SK-N-SH (cell line): ENCODE measurements at regions not wholly inside any gene's neighbourhood (a gene's known extent, or its start where the extent isn't known, plus 50 kb on each side); places are given as distances from the start of the nearest gene placed in this dataset.

Source experiments
- CTCF ChIA-PET: fragments of 300-600, 350-600 bp; formaldehyde crosslinking; extraction: SDS; loops from one replicate; lab custom pipeline; 2021; lab: Yijun Ruan, JAX
- POLR2A ChIA-PET: fragments of 350-600 bp; sonication (Branson Sonifier 250); formaldehyde crosslinking; extraction: SDS; loops from one replicate; lab custom pipeline; 2020; ENCODE audit warnings: antibody characterized with exemption, inconsistent platforms; lab: Yijun Ruan, JAX
- DNase-seq: peaks from one replicate; pipeline ENCODE4 v3.0.0; 2012
- H2AFZ ChIP-seq: fragments of 200-600 bp; sonication (generic); 2 replicates; pipeline ENCODE4 v1.8.1; 2016; ENCODE audit warnings: antibody characterized with exemption, mild to moderate bottlenecking, low read depth
- H3F3A ChIP-seq: fragments of 200-600 bp; sonication (generic); replicated peaks from 2 replicates; pipeline ENCODE3; 2016; ENCODE audit warnings: antibody characterized with exemption, mild to moderate bottlenecking; ENCODE audit not compliant: insufficient read depth
- H3K27ac ChIP-seq, 2 experiments: fragments of 200-500 bp in 1 of 2; fragments of 200-600 bp in 1 of 2; sonication (Bioruptor generic) in 1 of 2; sonication (generic), shearing (Covaris generic) in 1 of 2; 2 replicates each; pipeline versions ENCODE4 v1.5.1 to v1.6.1; 2014 to 2016; ENCODE audit warnings: low read depth in 2 of 2, inconsistent platforms in 1 of 2, low read length in 1 of 2, mild to moderate bottlenecking in 1 of 2, mixed read lengths in 1 of 2
- H3K27me3 ChIP-seq: fragments of 200-600 bp; sonication (generic), shearing (Covaris generic); 2 replicates; pipeline ENCODE4 v1.6.1; 2016; ENCODE audit warnings: mixed run types; ENCODE audit not compliant: insufficient read depth
- H3K36me3 ChIP-seq, 2 experiments: fragments of 200-500 bp in 1 of 2; fragments of 200-600 bp in 1 of 2; sonication (Bioruptor generic) in 1 of 2; sonication (generic) in 1 of 2; replicated peaks in 1 of 2; 2 replicates each; pipeline versions ENCODE3 to v1.5.1; 2014 to 2016; ENCODE audit warnings: low read length in 1 of 2, mild to moderate bottlenecking in 1 of 2; ENCODE audit not compliant: insufficient read depth in 2 of 2, control insufficient read depth in 1 of 2
- H3K4me1 ChIP-seq, 2 experiments: fragments of 200-500 bp in 1 of 2; fragments of 200-600 bp in 1 of 2; sonication (Bioruptor generic) in 1 of 2; sonication (generic), shearing (Covaris generic) in 1 of 2; 2 replicates each; pipeline versions ENCODE4 v1.5.1 to v1.6.1; 2014 to 2016; ENCODE audit warnings: low read depth in 1 of 2, low read length in 1 of 2, mixed run types in 1 of 2; ENCODE audit not compliant: insufficient read depth in 2 of 2, control insufficient read depth in 1 of 2
- H3K4me2 ChIP-seq: fragments of 200-600 bp; sonication (generic), shearing (Covaris generic); 2 replicates; pipeline ENCODE4 v1.6.1; 2017; ENCODE audit warnings: mixed run types
- H3K4me3 ChIP-seq, 2 experiments: fragments of 200-500 bp in 1 of 2; fragments of 200-600 bp in 1 of 2; sonication (Bioruptor generic) in 1 of 2; sonication (generic), shearing (Covaris generic) in 1 of 2; 2 replicates each; pipeline versions ENCODE4 v1.5.1 to v1.8.1; 2014 to 2016; ENCODE audit warnings: low read depth in 2 of 2, inconsistent platforms in 1 of 2, low read length in 1 of 2, mild to moderate bottlenecking in 1 of 2, mixed read lengths in 1 of 2, moderate library complexity in 1 of 2
- H3K79me2 ChIP-seq: fragments of 200-600 bp; sonication (generic); 2 replicates; pipeline ENCODE4 v1.8.1; 2017; ENCODE audit warnings: mild to moderate bottlenecking; ENCODE audit not compliant: insufficient read depth
- H3K9ac ChIP-seq: fragments of 200-600 bp; sonication (generic); 2 replicates; pipeline ENCODE4 v1.6.1; 2017; ENCODE audit warnings: mixed run types
- H3K9me2 ChIP-seq: fragments of 200-600 bp; sonication (generic); 2 replicates; pipeline ENCODE4 v1.6.1; 2017; ENCODE audit warnings: mixed run types
- H3K9me3 ChIP-seq: fragments of 200-600 bp; sonication (generic); 2 replicates; pipeline ENCODE4 v1.6.1; 2017; ENCODE audit warnings: mixed run types, mild to moderate bottlenecking, moderate library complexity
- H4K20me1 ChIP-seq: fragments of 200-600 bp; sonication (generic); 2 replicates; pipeline ENCODE4 v1.6.1; 2017; ENCODE audit warnings: mild to moderate bottlenecking, mixed run types; ENCODE audit not compliant: insufficient read depth
- ELF1 ChIP-seq: IDR thresholded peaks from 2 replicates; pipeline ENCODE4 v1.4.0; 2012
- GABPA ChIP-seq: IDR thresholded peaks from 2 replicates; pipeline ENCODE4 v1.4.0; 2012; ENCODE audit warnings: low read depth, mild to moderate bottlenecking
- GATA2 ChIP-seq: sonication (generic); formaldehyde crosslinking; IDR thresholded peaks from 2 replicates; pipeline ENCODE4 v1.5.0; 2020; ENCODE audit warnings: mild to moderate bottlenecking, missing genetic modification reagents
- POLR2AphosphoS5 ChIP-seq: IDR thresholded peaks from 2 replicates; pipeline ENCODE4 v1.6.1; 2012; ENCODE audit warnings: low read depth, low read length
- RCOR1 ChIP-seq: fragments of 150-350 bp; IDR thresholded peaks from 2 replicates; pipeline ENCODE4 v1.6.1; 2017; ENCODE audit warnings: antibody characterized with exemption, low read length
- TAF1 ChIP-seq: IDR thresholded peaks from 2 replicates; pipeline ENCODE4 v1.6.1; 2012; ENCODE audit warnings: low read depth, mild to moderate bottlenecking, low read length, moderate library complexity, borderline replicate concordance
- TEAD4 ChIP-seq: IDR thresholded peaks from 2 replicates; pipeline ENCODE4 v1.4.0; 2012; ENCODE audit warnings: mild to moderate bottlenecking, borderline replicate concordance; ENCODE audit not compliant: insufficient read depth
- USF1 ChIP-seq: IDR thresholded peaks from 2 replicates; pipeline ENCODE4 v1.4.0; 2012; ENCODE audit warnings: low read depth, borderline replicate concordance
- YY1 ChIP-seq: IDR thresholded peaks from 2 replicates; pipeline ENCODE4 v1.4.0; 2012; ENCODE audit warnings: low read depth, mild to moderate bottlenecking
- WGBS: methylation state at CpG from one replicate; pipeline ENCODE4 v1.1.6; 2017; ENCODE audit warnings: low lambda C conversion rate; 5-methylcytosine and 5-hydroxymethylcytosine counted together
- TF ChIP-seq, protein P1 (sequence below): fragments of 200-600 bp; sonication (generic); IDR thresholded peaks from 2 replicates; pipeline ENCODE4 v1.6.1; 2017; ENCODE audit warnings: antibody characterized with exemption, mild to moderate bottlenecking, moderate library complexity
- TF ChIP-seq, protein P2 (sequence below): fragments of 150-350 bp; IDR thresholded peaks from 2 replicates; pipeline ENCODE4 v1.6.1; 2016; ENCODE audit warnings: mild to moderate bottlenecking, low read depth, low read length

GRCh38 chr2:186946896-186947467 is 98.0 kb upstream of the ZSWIM2 start:
- DNase-seq: no peak
- ChIA-PET CTCF (interaction anchor here (1.0 kb wide), 1 partner anchor 62 kb away, joined by 3 read pairs; no protein-coding TSS in a partner anchor), POLR2A (no interaction called here)
- no peaks in the 10 kb centered on the region for H3K79me2 ChIP-seq
- H2AFZ ChIP-seq: no peak overlapping the region
- no peaks in the 10 kb centered on the region for H3K4me1 ChIP-seq
- WGBS: 100% methylated on average over 2 of the region's 2 CpGs
- H3K27me3 ChIP-seq: no peaks in the 10 kb centered on the region
- no peaks in the 10 kb centered on the region for H3F3A ChIP-seq
- no peaks in the 10 kb centered on the region for H4K20me1 ChIP-seq
- TF ChIP-seq YY1 (no peak), TAF1 (no peak), GATA2 (CRISPR knock-in tag) (no peak), ELF1 (no peak), RCOR1 (no peak), POLR2AphosphoS5 (no peak), USF1 (no peak)
- TF ChIP-seq, protein P1, sequence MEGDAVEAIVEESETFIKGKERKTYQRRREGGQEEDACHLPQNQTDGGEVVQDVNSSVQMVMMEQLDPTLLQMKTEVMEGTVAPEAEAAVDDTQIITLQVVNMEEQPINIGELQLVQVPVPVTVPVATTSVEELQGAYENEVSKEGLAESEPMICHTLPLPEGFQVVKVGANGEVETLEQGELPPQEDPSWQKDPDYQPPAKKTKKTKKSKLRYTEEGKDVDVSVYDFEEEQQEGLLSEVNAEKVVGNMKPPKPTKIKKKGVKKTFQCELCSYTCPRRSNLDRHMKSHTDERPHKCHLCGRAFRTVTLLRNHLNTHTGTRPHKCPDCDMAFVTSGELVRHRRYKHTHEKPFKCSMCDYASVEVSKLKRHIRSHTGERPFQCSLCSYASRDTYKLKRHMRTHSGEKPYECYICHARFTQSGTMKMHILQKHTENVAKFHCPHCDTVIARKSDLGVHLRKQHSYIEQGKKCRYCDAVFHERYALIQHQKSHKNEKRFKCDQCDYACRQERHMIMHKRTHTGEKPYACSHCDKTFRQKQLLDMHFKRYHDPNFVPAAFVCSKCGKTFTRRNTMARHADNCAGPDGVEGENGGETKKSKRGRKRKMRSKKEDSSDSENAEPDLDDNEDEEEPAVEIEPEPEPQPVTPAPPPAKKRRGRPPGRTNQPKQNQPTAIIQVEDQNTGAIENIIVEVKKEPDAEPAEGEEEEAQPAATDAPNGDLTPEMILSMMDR: no peak
- no peak overlapping the region for H3K4me3 ChIP-seq
- H3K36me3 ChIP-seq: no peaks in the 10 kb centered on the region
- H3K9me2 ChIP-seq: no peaks in the 10 kb centered on the region
- H3K9ac ChIP-seq: no peak overlapping the region
- no peaks in the 10 kb centered on the region for H3K9me3 ChIP-seq
- no peak overlapping the region for H3K4me2 ChIP-seq
- H3K27ac ChIP-seq: no peak overlapping the region

- POLR2A ChIA-PET: no interaction called here
- H3K4me2 ChIP-seq: no peak overlapping the region
- H3K27me3 ChIP-seq: no peaks in the 10 kb centered on the region
- no peaks in the 10 kb centered on the region for H4K20me1 ChIP-seq
- H3K4me1 ChIP-seq: no peaks in the 10 kb centered on the region
- no peak overlapping the region for H3K27ac ChIP-seq
- no peak overlapping the region for H3K9ac ChIP-seq
- 40% methylated on average over 1 of the region's 1 CpG for WGBS
- H3K36me3 ChIP-seq: no peaks in the 10 kb centered on the region
- H3K9me3 ChIP-seq: no peaks in the 10 kb centered on the region
- no peaks in the 10 kb centered on the region for H3F3A ChIP-seq
- no peak for DNase-seq
- H3K4me3 ChIP-seq: no peak overlapping the region
- no peak overlapping the region for H2AFZ ChIP-seq
- H3K79me2 ChIP-seq: no peaks in the 10 kb centered on the region
- H3K9me2 ChIP-seq: no peaks in the 10 kb centered on the region
- TF ChIP-seq TEAD4 (no peak), GABPA (no peak), ELF1 (no peak)
- TF ChIP-seq, protein P2, sequence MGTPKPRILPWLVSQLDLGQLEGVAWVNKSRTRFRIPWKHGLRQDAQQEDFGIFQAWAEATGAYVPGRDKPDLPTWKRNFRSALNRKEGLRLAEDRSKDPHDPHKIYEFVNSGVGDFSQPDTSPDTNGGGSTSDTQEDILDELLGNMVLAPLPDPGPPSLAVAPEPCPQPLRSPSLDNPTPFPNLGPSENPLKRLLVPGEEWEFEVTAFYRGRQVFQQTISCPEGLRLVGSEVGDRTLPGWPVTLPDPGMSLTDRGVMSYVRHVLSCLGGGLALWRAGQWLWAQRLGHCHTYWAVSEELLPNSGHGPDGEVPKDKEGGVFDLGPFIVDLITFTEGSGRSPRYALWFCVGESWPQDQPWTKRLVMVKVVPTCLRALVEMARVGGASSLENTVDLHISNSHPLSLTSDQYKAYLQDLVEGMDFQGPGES: no peak
- CTCF ChIA-PET: no interaction called here
Measured at GRCh38 chr2:186941853-186942252, 92.9 kb upstream of the ZSWIM2 start.
